ENCODE measurements at regions not wholly inside any gene's neighbourhood (a gene's known extent, or its start where the extent isn't known, plus 50 kb on each side); places are given as distances from the start of the nearest gene placed in this dataset.
"Not testable (repeated sequence)": the region's sequence is repeated elsewhere in the genome, so short reads cannot be mapped to it uniquely, and the experiment has no call there.

DNA sequence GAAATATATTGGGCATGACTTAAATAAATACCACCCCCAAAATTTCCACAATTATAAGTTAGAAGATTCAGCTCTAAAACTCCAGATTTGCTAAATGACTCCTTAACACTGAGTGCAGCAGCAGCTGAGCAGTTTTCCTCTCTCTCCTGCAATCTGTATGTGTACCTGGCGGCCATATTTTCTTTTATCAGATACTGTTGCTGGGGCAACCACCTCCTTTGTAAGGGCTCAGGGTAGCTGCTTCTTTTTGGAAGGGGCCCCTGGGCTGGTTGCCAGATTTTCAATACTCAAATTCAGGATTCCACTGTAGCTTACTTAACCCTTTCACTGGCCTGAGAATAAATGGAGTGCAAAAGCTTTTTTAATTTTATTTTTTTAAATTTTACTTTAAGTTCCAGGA lies 197.0 kb downstream of the TAF11L14 start:
- DNase-seq = no peak

- no peak for DNase-seq
Observed at GRCh38 chr5:17832949-17833745, 198.9 kb downstream of the TAF11L14 start.

- DNase-seq = no peak
Observed at GRCh38 chr5:17837757-17838156, 203.5 kb downstream of the TAF11L14 start.

DNA sequence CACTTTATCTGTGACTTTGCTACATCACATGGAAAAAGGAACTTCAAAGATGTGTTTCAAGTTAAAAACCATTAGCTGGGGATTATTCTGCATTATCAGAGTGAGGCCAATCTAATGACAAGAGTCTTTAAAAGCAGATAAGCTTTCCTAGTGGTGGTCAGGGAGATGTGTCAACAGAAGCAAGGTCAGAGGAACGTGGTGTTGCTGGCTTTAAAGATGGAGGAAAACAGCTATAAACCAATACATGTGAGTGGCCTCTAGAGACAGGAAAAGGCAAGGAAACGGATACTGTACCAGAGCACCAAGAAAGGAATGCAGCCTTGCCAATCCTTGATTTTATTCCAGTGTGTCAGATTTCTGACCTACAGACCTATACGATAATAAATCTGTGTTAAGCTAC lies 204.2 kb downstream of the TAF11L14 start:
- DNase-seq = no peak

GRCh38 chr5:17839848-17840247 lies 205.6 kb downstream of the TAF11L14 start:
- no peak for DNase-seq

DNA sequence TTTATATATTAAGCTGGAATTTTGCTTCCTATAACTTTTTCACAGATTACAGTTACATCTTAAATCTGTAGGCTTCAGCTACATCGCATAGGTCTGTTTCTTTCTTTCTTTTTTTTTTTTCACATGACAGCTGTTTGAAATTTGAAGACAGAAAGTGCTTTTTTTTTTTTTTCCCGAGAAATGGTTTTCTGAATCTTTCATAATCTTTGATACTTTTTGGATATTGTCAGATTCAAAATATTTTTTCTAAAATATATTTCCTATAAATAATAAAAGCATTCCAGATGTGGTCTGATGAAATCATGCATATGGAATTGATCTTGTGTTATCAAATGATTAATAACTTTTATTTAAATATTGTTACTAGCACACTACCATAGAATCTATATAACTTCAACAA lies 212.2 kb downstream of the TAF11L14 start:
- no peak for DNase-seq

- no peak for DNase-seq
Observed at GRCh38 chr5:17847286-17847685, 213.0 kb downstream of the TAF11L14 start.

- no peak for DNase-seq
Observed at GRCh38 chr5:17852111-17852510, 217.9 kb downstream of the TAF11L14 start.

- DNase-seq = no peak
Observed at GRCh38 chr5:17852740-17853139, 218.5 kb downstream of the TAF11L14 start.

DNA sequence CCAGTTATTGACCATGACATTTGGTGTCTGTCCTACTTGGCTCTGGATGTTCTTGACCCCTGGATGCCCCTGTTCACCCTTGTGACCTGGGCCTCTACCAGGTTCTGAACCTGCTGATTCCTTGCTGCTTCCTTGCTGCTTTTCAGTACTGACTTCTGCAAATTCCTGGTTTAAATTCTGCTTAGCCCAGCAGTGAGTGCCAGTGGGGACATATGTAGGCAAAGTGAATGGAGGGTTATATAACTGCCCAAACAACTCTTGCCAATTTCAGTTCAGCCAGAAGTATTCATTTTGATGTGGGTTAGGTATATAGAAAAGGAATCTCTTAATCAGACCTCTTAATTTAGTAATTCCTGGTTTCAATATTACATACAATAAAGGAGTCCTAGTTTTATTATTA lies 220.6 kb downstream of the TAF11L14 start:
- no peak for DNase-seq

DNA sequence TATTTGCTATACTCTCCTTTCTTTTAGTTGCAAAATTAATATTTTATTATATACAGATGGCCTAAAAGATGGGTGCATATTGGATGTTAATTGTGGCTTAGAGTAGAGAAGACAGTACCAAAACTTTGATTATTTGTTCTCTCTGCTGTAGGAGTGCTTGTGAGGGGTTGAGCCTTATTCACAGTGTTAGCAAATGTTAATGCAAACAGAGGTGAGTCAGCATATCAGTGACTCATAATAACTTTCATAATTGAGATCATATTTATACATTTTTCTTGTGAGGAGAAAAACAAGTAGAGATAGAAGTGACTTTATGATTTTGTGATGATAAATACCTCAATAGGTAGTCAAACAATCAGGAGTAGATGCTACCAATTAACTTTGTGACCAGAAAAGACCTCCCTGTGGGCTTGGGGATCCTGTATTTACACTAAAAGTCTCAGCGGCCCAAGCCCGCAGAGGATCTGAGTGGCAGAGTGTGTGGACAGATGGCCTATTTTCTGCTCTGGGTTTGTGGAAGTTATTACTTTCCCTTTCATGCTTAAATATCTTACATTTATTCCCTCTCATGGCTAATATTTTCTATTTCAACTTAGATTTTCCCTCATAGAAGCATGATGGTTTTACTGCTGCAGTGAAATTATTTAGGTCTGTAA lies 226.5 kb downstream of the TAF11L14 start:
- DNase-seq = no peak

GRCh38 chr5:17864903-17865302 lies 230.6 kb downstream of the TAF11L14 start:
- DNase-seq = not testable (repeated sequence)

DNA sequence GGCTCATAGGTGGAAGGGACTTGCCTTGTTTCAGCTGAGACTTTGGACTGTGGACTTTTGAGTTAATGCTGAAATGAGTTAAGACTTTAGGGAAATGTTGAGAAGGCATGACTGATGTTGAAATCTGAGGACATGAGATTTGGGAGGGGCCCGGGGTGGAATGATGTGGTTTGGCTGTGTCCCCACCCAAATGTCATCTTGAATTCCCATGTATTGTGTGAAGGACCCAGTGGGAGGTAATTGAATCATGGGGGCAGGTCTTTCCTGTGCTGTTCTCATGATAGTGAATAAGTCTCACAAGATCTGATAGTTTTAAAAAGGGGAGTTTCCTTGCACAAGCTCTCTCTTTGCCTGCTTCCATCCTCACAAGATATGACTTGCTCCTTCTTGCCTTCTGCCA lies 231.7 kb downstream of the TAF11L14 start:
- not testable (repeated sequence) for DNase-seq

DNA sequence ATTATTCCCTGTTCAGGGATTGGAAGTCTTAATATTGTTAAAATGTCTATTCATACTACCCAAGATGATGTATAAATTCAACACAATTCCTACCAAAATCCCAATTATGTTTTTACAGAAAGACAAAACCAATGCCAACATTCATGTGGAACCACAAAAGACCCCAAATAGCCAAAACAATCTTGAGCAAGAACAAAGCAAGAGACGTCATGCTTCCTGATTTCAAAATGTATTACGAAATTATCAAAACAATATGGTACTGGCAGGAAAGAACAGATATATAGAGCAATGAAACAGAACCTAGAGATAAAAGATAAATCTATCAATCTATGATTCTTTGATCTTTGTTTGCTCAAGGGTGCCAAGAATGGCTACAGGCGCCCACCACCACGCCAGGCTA lies 237.9 kb downstream of the TAF11L14 start:
- DNase-seq = no peak

- DNase-seq = no peak
Observed at GRCh38 chr5:17878541-17878940, 244.3 kb downstream of the TAF11L14 start.

DNA sequence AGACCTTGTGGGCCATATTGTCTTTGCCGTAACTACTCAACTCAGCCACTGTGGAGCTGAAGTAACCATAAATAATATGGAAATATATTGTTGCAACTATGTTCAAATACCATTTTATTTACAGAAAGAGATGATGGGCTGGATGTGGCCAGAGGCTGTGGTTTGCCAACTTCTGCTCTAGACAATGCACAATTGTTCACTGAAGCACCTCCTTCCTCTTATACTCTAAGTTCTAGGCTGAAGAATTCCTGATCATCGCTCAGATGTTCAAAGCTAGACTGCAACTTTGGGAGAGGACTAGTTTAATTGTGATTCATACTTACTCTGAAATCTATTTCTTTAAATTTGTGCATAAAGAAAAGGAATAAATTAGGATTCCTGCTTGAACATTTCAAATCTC lies 245.0 kb downstream of the TAF11L14 start:
- DNase-seq = no peak

- DNase-seq = no peak
Observed at GRCh38 chr5:17880869-17881268, 246.6 kb downstream of the TAF11L14 start.

DNA sequence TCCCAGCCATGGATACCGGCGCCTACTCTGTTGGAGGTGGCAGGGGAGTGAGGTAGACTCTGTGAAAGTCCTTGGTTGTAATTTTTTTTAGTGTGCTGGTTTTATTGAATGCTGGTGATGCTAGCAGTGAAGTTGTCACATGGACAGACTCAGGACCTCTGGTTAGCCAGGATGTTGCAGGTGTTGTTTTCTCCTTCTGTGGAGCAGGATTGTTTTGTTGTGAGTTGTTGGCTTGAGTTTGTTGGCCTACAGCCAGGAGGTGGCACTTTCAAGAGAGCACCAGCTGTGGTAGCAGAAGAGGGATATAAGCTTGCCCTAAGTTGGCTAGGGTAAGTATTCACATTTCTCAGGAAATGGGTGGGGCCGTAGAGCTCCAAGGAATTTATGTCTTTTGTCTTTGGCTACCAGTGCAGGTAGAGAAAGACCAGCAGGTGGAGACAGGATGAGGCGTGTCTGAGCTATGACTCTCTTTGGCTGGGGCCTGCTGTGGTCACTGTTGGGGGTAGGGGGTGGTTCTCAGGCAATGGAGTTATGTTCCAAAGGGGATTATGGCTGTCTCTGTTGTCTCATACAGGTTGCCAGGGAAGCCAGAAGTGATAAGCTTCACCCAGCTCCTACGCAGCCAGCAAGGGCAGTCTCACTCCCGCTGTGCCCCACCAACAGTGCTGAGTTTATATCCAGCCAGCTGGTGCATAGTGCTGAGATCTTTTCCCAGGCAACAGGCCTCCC lies 248.7 kb downstream of the TAF11L14 start:
- DNase-seq = no peak

- DNase-seq = no peak
Observed at GRCh38 chr5:17888155-17888554, 253.9 kb downstream of the TAF11L14 start.

DNA sequence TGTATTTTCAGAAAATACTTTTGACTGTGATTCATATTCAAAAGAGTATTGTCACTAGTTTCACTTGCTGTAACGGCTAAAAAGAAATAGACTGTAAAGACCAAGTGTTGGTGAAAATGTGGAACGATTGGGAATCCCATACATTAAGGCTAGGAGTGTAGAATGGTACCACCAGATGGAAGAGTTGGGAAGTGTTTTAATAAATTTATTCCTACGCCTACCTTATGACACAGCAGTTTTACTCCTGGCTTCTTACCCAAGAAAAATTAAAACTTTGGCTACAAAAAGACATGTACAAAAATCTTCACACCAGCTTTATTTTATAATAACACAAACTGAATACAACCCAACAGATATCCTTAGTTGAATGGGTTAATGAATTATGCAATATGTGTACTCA lies 256.2 kb downstream of the TAF11L14 start:
- no peak for DNase-seq

- DNase-seq = no peak
Observed at GRCh38 chr5:17891881-17892280, 257.6 kb downstream of the TAF11L14 start.

DNA sequence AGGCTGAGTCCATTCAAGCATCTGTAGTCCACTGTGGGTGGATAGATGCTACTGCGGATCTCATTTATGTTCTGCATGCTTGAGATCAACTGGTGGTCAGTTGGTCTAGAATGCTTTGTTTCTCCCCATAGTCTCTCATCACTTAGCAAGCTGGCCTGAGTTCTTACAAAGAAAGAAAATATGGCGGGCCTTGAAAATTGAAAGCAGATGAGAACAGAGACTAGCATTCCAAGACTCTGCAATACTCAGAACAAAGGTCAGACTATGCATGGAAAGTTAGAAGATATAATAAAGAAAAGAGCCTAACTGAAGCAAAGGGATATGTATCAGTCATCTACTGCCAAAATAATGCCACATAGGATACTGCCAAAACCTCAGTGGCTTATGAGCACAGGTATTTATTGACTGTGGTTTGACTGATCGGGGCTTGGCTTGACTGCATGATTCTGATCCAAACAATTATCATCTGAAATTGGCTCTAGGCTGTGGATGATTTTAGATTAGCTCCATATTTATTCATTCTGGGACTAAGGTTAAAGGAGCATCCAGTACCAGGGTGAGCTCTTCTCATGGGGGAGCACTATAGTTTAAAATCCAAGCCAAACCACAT lies 258.9 kb downstream of the TAF11L14 start:
- DNase-seq = no peak

GRCh38 chr5:17895288-17896033 lies 261.2 kb downstream of the TAF11L14 start:
- no peak for DNase-seq
